Activated naive CD8-positive, alpha-beta T cell treated with anti-CD3 and anti-CD28 coated beads, Interleukin-2, amount 10 ng/mL, durations not matched to agents 7 days and 5 days (primary cell): ENCODE measurements at regions not wholly inside any gene's neighbourhood (a gene's known extent, or its start where the extent isn't known, plus 50 kb on each side); places are given as distances from the start of the nearest gene placed in this dataset.

ENCODE experiments used
- ATAC-seq: fragments of 150-1000 bp; cut with Tn5 transposase; one replicate; pipeline ENCODE4 v1.10.0; 2021; ENCODE audit warnings: low read depth, moderate library complexity
- POLR2A ChIA-PET: fragments of 350-600 bp; sonication (Branson Sonifier 250); formaldehyde crosslinking; loops from one replicate; lab custom pipeline; 2021; ENCODE audit warnings: antibody characterized with exemption; lab: Charles Lee
- DNase-seq: peaks from one replicate; pipeline ENCODE4 v3.0.0; 2021
- H3K27ac Mint-ChIP-seq: one replicate; pipeline ENCODE4 v1.8.0; 2022; ENCODE audit warnings: mild to moderate bottlenecking, mixed read lengths
- H3K27me3 Mint-ChIP-seq: one replicate; pipeline ENCODE4 v1.8.0; 2022; ENCODE audit warnings: mild to moderate bottlenecking, moderate library complexity, mixed read lengths
- H3K36me3 Mint-ChIP-seq: one replicate; pipeline ENCODE4 v1.8.0; 2021; ENCODE audit warnings: mild to moderate bottlenecking, mixed read lengths
- H3K4me1 Mint-ChIP-seq: one replicate; pipeline ENCODE4 v1.8.0; 2021; ENCODE audit warnings: mixed read lengths
- H3K4me3 Mint-ChIP-seq: one replicate; pipeline ENCODE4 v1.8.0; 2022; ENCODE audit warnings: mild to moderate bottlenecking, moderate library complexity, mixed read lengths
- H3K9me3 Mint-ChIP-seq: one replicate; pipeline ENCODE4 v1.8.0; 2021; ENCODE audit warnings: mixed read lengths

DNA sequence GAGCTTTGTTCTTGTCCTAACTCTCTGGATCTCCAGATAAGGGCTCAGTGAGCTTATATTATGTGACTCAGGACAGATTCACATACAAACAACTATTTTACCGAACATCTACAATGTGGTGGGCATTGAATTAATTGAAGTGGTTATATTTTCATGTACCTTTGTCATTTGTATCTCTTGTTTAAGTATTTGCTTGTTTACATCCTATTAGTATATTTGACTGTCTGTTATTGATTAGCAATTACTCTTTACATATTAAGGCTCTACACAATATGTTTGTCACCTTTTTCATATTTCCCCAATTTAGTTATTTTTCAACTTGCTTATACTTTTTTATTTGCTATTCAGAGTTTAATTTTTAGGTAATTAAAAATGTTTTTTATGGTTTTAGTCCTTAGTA lies 222.4 kb downstream of the TFAP2C start:
- H3K36me3 Mint-ChIP-seq: no peaks in the 10 kb centered on the region
- DNase-seq (no peak), ATAC-seq (no peak)
- peaks cover 1% of the 10 kb centered on the region for H3K9me3 Mint-ChIP-seq
- peaks cover 2% of the 10 kb centered on the region for H3K27me3 Mint-ChIP-seq
- H3K4me3 Mint-ChIP-seq: no peak overlapping the region
- POLR2A ChIA-PET: no interaction called here
- no peak overlapping the region for H3K27ac Mint-ChIP-seq
- no peaks in the 10 kb centered on the region for H3K4me1 Mint-ChIP-seq

DNA sequence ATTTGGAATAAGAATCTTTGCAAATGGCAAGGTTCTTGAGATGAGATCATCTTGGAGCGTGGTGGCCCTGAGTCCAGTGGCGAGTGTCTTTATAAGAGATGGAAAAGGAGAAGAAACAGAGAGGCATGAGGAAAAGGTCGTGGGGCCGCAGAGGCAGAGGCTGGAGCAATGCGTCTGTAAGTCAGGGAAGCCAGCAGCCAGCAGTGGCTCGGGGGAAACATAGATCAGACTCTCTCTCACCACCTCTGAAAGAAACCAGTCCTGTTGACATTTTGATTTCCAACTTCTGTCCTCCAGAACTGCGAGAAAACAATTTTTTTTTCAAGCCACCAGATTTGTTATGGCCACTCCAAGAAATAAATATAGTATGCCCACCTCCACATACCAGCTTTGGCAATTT lies 226.6 kb downstream of the TFAP2C start:
- peaks cover 10% of the 10 kb centered on the region for H3K27me3 Mint-ChIP-seq
- no peak overlapping the region for H3K27ac Mint-ChIP-seq
- no peak overlapping the region for H3K4me3 Mint-ChIP-seq
- no peaks in the 10 kb centered on the region for H3K4me1 Mint-ChIP-seq
- POLR2A ChIA-PET: no interaction called here
- H3K36me3 Mint-ChIP-seq: no peaks in the 10 kb centered on the region
- DNase-seq (no peak), ATAC-seq (no peak)
- H3K9me3 Mint-ChIP-seq: no peaks in the 10 kb centered on the region

DNA sequence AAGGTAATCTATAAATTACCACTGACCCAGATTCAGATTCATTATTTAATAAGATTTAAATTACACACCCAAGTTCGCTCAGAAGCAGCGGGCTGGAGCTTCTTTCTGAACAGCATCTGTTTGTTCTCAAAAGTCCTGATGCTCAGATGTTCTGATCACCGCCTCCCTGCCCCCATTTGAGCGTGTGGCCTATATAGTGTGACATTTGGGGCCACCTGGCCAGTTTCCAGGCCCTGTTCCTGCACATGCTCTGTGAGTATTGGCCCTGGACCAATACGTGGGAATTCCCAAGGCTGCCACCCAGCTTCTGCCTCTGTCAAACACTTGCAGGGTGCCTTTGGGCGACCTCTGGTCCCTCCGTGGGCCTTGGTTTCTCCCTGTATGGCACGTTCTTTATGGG lies 228.8 kb downstream of the TFAP2C start:
- DNase-seq (no peak), ATAC-seq (no peak)
- Mint-ChIP-seq H3K4me3 (no peak overlapping the region), H3K9me3 (no peaks in the 10 kb centered on the region), H3K27ac (no peak overlapping the region), H3K36me3 (no peaks in the 10 kb centered on the region), H3K27me3 (peaks cover 15% of the 10 kb centered on the region), H3K4me1 (no peaks in the 10 kb centered on the region)
- POLR2A ChIA-PET: no interaction called here

DNA sequence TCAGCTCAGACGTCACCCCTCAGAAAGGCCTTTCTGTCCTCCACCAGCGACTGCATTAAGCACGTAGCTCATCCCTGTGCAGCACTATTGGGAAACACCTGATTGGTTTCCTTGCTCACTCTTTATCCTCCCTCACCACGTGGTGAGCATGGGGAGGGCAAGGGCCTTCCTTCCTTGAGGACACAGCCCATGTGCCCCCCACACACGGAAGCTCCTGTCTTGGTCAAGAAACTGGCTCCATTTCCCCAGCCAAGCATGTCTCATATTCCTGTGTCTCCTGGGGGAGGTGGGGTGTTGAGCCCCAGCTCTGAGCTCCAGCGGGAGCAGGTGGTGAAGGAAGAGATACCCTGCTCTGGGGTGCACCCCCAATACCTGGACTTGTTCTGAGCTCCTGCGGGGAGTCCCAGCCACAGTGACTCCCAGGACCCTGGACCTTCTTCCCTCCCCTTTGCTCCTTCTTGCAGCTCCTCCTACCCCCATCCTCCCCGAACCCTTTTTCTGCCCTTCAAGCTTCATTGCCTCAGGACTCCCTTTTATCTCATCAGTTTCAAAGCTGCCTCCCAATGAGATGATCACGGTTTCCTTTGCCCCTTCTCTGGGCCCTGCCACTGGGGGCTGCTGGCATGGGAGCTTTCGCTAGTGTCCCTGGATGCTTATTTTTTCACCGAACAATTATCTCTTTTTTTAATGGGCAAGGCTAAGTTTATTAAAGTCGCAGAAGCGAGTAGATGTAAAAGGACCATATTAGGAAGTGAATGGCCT lies 230.1 kb downstream of the TFAP2C start:
- H3K36me3 Mint-ChIP-seq: no peaks in the 10 kb centered on the region
- no peak for ATAC-seq
- no peaks in the 10 kb centered on the region for H3K9me3 Mint-ChIP-seq
- no peak for DNase-seq
- POLR2A ChIA-PET: no interaction called here
- no peak overlapping the region for H3K4me3 Mint-ChIP-seq
- no peaks in the 10 kb centered on the region for H3K4me1 Mint-ChIP-seq
- H3K27ac Mint-ChIP-seq: no peak overlapping the region
- H3K27me3 Mint-ChIP-seq: peaks cover 17% of the 10 kb centered on the region

DNA sequence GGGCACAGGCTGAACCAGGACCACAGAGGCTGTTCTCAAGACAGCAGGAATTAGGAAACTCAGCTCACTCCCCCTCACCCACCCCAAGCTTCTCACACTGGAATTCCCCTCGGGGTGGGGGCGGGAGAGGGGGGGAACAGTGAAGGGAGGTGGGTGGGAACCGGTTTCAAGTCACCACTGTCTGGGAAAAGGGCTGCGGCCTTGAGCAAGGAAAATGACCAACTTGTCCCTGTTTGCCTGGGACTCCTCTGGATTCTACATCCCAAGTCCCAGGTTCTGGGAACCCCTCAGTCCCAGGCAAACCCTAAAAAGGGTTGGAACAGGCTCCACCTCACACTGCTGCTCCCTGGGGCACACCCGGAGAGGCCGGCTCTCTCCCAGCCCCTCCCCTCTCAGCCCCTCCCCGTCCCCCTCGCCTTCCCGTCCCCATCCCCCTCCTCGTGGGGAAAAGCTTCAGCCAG lies 230.7 kb downstream of the TFAP2C start:
- Mint-ChIP-seq H3K9me3 (no peaks in the 10 kb centered on the region), H3K4me1 (no peaks in the 10 kb centered on the region), H3K27ac (no peak overlapping the region), H3K4me3 (no peak overlapping the region), H3K36me3 (no peaks in the 10 kb centered on the region), H3K27me3 (peaks cover 17% of the 10 kb centered on the region)
- POLR2A ChIA-PET: no interaction called here
- DNase-seq: no peak
- no peak for ATAC-seq

DNA sequence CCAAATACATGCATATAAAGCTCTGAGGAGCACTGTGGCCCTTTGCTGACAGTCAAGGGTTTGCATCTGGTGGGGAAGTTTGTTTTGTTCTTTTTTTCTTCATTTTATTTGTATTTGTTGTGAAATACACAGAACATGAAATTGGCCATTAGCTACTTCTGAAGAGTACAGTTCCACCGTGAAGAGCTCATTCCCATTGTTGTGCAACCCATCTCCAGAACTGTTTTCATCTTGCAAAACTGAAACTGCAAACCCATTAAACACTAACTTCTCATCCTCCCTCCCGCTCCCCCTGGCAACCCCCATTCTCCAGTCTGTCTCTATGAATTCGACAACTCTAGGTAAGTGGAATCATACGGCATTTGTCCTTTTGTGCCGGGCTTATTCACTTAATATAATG lies 231.3 kb downstream of the TFAP2C start:
- POLR2A ChIA-PET: no interaction called here
- no peaks in the 10 kb centered on the region for H3K4me1 Mint-ChIP-seq

DNA sequence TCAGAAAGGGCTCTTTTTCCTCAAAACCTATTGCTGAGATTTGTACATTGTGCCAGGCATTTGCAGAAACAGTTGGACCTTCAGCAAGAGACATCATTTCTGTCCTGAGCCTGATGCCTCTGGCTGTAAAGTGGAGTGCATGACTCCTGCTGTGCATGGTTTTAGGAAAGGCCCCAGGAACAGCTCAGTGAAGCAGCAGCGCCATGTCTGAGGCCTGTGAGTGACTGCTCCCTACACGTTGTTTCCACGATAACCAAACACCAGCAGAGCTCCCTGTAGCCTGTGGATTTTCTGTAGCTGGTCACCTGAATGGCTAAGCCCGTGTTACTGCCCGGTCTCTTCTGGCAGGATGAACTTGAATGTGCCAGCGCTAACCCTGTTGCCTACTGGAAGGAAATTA lies 232.5 kb downstream of the TFAP2C start:
- H3K27me3 Mint-ChIP-seq: peaks cover 17% of the 10 kb centered on the region
- DNase-seq: no peak
- no peaks in the 10 kb centered on the region for H3K9me3 Mint-ChIP-seq
- H3K4me1 Mint-ChIP-seq: no peaks in the 10 kb centered on the region
- H3K36me3 Mint-ChIP-seq: no peaks in the 10 kb centered on the region
- H3K4me3 Mint-ChIP-seq: no peak overlapping the region
- POLR2A ChIA-PET: no interaction called here
- no peak for ATAC-seq
- H3K27ac Mint-ChIP-seq: no peak overlapping the region

More for the DNA sequence above, 231.3 kb downstream of the TFAP2C start:
- ATAC-seq: no peak
- Mint-ChIP-seq H3K36me3 (no peaks in the 10 kb centered on the region), H3K4me3 (no peak overlapping the region), H3K27me3 (peaks cover 17% of the 10 kb centered on the region), H3K9me3 (no peaks in the 10 kb centered on the region), H3K27ac (no peak overlapping the region)
- DNase-seq: no peak

DNA sequence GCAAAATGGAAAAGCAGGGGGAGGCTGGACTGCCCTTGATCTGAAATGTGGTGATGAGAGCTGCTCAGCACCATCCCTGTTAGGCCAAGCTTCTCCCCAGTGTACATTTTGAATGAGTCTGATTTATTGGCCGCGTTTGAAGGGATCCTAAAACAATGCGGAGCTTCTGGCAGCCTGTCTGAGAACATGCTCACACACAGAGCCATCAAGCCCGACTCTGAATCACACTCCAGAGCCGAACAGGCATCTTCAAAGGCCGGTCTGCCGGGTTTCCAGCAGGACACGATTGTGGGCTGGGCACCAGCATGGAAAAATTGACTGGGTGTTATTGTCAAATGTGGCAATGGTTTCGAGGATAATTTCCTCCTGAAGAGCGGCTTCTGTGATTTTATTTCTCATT lies 235.9 kb downstream of the TFAP2C start:
- POLR2A ChIA-PET: no interaction called here
- Mint-ChIP-seq H3K4me1 (no peaks in the 10 kb centered on the region), H3K9me3 (no peaks in the 10 kb centered on the region), H3K27ac (no peak overlapping the region), H3K4me3 (no peak overlapping the region), H3K27me3 (peaks cover 12% of the 10 kb centered on the region), H3K36me3 (no peaks in the 10 kb centered on the region)
- ATAC-seq (no peak), DNase-seq (no peak)

DNA sequence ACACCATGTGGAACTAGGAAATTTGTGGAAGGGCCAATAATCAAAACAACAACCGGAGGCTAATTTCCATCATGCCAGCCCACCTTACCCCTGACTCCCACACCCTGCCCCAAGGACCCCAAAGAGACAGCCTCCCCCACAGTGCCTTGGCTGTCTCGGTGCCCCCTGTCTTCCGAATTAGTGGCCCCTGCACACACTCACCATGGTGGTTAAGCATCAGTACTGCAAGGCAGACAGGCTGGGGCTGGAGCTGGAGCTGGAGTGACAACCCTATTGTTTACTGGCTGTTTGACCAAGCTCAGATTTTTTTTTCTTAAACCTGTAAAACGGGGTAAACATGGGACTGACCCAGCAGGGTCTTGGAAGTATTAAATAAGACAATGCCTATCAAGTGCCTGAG lies 238.0 kb downstream of the TFAP2C start:
- H3K9me3 Mint-ChIP-seq: no peaks in the 10 kb centered on the region
- no peak for ATAC-seq

DNA sequence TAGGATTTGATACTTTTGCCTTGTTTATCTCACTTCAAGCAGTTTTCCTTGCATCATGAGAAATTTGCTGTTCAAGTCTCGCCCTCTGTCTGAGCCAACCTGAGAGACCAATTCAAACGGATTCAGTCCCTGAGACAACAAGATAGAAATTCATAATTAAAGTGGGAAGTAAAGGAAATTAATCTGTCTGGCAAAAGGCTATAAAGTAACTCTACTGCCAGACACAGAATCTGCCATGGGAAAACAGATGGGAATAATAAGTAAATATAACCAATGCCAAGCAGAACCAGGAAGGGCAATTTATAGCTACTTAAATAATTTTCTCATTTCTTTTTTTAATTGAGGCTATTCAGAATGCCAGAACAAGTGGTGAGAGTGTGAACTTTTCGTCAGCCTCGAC lies 239.6 kb downstream of the TFAP2C start:
- DNase-seq (no peak), ATAC-seq (no peak)
- Mint-ChIP-seq H3K27ac (no peak overlapping the region), H3K27me3 (no peaks in the 10 kb centered on the region), H3K9me3 (no peaks in the 10 kb centered on the region), H3K4me1 (no peaks in the 10 kb centered on the region), H3K4me3 (no peak overlapping the region), H3K36me3 (no peaks in the 10 kb centered on the region)
- POLR2A ChIA-PET: no interaction called here

More for the DNA sequence above, 238.0 kb downstream of the TFAP2C start:
- peaks cover 7% of the 10 kb centered on the region for H3K27me3 Mint-ChIP-seq
- H3K4me3 Mint-ChIP-seq: no peak overlapping the region
- no peaks in the 10 kb centered on the region for H3K36me3 Mint-ChIP-seq
- no peak overlapping the region for H3K27ac Mint-ChIP-seq
- H3K4me1 Mint-ChIP-seq: no peaks in the 10 kb centered on the region
- no peak for DNase-seq
- POLR2A ChIA-PET: no interaction called here

DNA sequence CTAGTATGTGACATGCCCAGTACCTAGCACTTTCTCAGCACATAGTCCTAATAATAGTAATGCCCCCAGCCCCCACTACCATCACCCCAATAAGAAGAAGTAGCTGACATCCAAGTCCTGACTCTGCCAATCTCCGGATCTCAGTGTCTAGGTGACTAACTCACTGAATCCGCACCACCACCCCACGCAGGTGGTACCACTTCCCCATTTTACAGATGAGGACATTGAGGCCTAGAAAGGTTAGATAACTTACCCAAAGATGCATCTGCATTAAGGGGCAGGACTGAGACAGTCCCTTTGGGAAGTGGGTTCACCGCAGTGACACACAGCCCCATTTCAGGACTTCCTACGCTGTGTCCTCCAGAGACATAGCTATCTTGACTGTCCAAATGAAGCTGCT lies 241.2 kb downstream of the TFAP2C start:
- H3K36me3 Mint-ChIP-seq: no peaks in the 10 kb centered on the region
- no peak overlapping the region for H3K27ac Mint-ChIP-seq
- no peak overlapping the region for H3K4me3 Mint-ChIP-seq
- DNase-seq: no peak
- POLR2A ChIA-PET: no interaction called here
- no peak for ATAC-seq
- H3K27me3 Mint-ChIP-seq: no peaks in the 10 kb centered on the region
- no peaks in the 10 kb centered on the region for H3K4me1 Mint-ChIP-seq
- no peaks in the 10 kb centered on the region for H3K9me3 Mint-ChIP-seq

DNA sequence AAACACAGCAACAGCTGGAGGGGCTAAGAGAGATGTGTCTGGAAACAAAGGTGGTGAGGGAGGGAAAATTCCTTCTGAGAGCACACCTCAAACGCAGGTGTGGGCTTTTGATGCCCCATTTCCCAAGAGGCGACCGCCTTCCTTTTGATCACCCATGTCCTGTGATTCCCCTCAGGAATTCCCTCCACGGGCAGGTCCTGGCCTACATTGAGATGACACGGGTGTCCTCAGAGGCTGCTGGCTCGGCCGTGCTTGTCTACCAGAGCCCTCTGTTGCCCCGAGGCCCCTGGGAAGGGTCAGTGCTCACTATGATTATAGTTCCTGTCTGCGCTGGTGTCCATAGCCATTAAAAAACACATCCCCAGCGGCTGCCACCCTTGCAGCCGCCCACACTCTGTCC lies 242.6 kb downstream of the TFAP2C start:
- H3K36me3 Mint-ChIP-seq: no peaks in the 10 kb centered on the region
- POLR2A ChIA-PET: no interaction called here
- ATAC-seq (no peak), DNase-seq (no peak)
- H3K9me3 Mint-ChIP-seq: no peaks in the 10 kb centered on the region
- no peaks in the 10 kb centered on the region for H3K27me3 Mint-ChIP-seq
- H3K27ac Mint-ChIP-seq: no peak overlapping the region
- no peaks in the 10 kb centered on the region for H3K4me1 Mint-ChIP-seq
- H3K4me3 Mint-ChIP-seq: no peak overlapping the region

DNA sequence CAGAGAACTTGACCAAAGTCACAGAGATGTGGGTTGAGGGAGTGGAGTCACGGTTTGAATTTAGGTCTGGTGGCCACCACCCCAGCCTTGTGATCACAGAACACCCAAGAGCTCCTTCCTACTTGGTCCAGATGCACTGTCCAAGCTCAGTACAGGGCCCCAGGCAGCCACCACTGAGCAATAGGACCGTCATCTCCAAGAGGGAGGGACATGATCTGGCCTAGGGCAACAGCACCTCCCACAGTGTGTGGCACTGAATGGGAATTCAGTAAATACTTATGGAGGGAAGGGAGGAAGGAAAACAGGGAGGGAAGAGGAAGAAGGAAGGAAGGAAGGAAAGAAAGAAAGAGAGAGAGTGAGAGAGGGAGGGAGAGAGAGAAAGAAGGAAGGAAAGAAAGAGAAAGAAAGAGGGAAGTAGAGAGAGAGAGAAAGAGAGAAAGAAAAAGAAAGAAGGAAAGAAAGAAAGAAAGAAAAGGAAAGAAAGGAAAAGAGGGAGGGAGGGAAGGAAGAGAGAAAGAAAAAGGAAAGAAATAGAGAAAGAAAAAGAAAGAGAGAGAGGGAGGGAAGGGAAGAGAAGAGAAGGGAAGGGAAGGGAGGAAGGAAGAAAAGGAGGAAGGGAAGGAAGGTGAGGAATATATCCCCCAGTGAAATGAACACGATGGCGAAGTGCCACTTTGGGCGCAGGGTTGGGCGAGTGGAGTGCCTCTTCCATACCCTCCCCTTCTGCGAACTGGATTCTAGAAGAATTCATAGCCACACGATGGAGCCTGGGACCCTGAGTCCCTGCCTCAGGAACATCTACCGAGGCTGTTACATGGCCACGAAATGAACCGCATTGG lies 243.7 kb downstream of the TFAP2C start:
- Mint-ChIP-seq H3K36me3 (no peaks in the 10 kb centered on the region), H3K9me3 (no peaks in the 10 kb centered on the region), H3K4me3 (no peak overlapping the region), H3K27ac (no peak overlapping the region), H3K4me1 (no peaks in the 10 kb centered on the region), H3K27me3 (no peaks in the 10 kb centered on the region)
- POLR2A ChIA-PET: no interaction called here
- ATAC-seq (no peak), DNase-seq (no peak)

DNA sequence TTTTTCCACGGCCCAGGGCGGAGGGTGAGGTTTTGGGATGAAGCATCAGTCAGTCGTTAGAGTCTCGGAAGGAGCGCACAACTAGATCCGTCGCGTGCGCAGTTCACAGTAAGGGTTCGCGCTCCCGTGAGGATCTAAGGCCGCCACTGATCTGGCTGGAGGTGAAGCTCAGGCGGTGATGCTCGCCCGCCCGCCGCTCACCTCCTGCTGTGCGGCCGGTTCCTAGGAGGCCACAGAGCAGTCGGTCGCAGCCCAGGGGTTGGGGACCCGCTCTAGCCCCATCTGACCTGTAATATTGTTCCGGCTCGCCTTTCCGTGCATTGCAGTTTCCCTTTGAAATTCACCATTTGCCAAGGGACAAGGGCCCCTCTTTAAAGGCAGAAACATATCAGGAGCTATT lies 244.7 kb downstream of the TFAP2C start:
- POLR2A ChIA-PET: no interaction called here
- no peaks in the 10 kb centered on the region for H3K4me1 Mint-ChIP-seq
- no peaks in the 10 kb centered on the region for H3K27me3 Mint-ChIP-seq

More for the DNA sequence above, 244.7 kb downstream of the TFAP2C start:
- Mint-ChIP-seq H3K36me3 (no peaks in the 10 kb centered on the region), H3K27ac (no peak overlapping the region), H3K9me3 (no peaks in the 10 kb centered on the region), H3K4me3 (no peak overlapping the region)
- ATAC-seq (no peak), DNase-seq (no peak)
